A549 (cell line): ENCODE measurements at regions not wholly inside any gene's neighbourhood (a gene's known extent, or its start where the extent isn't known, plus 50 kb on each side); places are given as distances from the start of the nearest gene placed in this dataset.

Experiments used
- ATAC-seq, 2 experiments: fragments of 200-7000 bp in 1 of 2; fragments of >200 bp in 1 of 2; cut with Nextera tagmentation in 1 of 2; cut with Tn5 transposase in 1 of 2; 3 replicates each; pipeline versions ENCODE4 v1.8.0 to v1.9.1; 2018 to 2020; ENCODE audit warnings: mild to moderate bottlenecking in 1 of 2, moderate library complexity in 1 of 2
- CTCF ChIA-PET: fragments of 300-600 bp; sonication (Branson Sonifier 250); formaldehyde crosslinking; extraction: SDS; loops from one replicate; lab custom pipeline; 2021; ENCODE audit warnings: antibody characterized with exemption, inconsistent platforms; lab: Yijun Ruan, JAX
- POLR2A ChIA-PET: fragments of 350-600 bp; formaldehyde crosslinking; extraction: SDS; loops from one replicate; lab custom pipeline; 2021; ENCODE audit warnings: antibody characterized with exemption, inconsistent platforms; lab: Yijun Ruan, JAX
- DNase-seq, 2 experiments: peaks; one replicate each; pipeline versions ENCODE4 v3.0.0 to v3.0.0-alpha.2; 2011 to 2016; ENCODE audit warnings: low read depth in 1 of 2, low spot score in 1 of 2
- FAIRE-seq: peaks from 2 replicates; lab custom pipeline; 2011; peaks lifted over from hg19 to GRCh38; lab: Jason Lieb, UNC
- H3K27ac ChIP-seq, 2 experiments: fragments of >200 bp; sonication (Bioruptor Twin); formaldehyde crosslinking; 3 replicates each; pipeline ENCODE4 v1.5.1; 2016 to 2017
- H3K4me1 ChIP-seq: fragments of >200 bp; sonication (Bioruptor Twin); formaldehyde crosslinking; 3 replicates; pipeline ENCODE4 v1.6.1; 2016
- H3K4me2 ChIP-seq: fragments of >200 bp; sonication (Bioruptor Twin); formaldehyde crosslinking; 3 replicates; pipeline ENCODE4 v1.6.1; 2016
- H3K4me3 ChIP-seq: fragments of >200 bp; sonication (Bioruptor Twin); formaldehyde crosslinking; 3 replicates; pipeline ENCODE4 v1.5.1; 2016
- H3K9me3 ChIP-seq: fragments of >200 bp; sonication (Bioruptor Twin); formaldehyde crosslinking; 3 replicates; pipeline ENCODE4 v1.6.1; 2016
- BHLHE40 ChIP-seq: IDR thresholded peaks from 2 replicates; pipeline ENCODE4 v1.6.1; 2012; ENCODE audit warnings: low read depth, low read length, inconsistent platforms
- CEBPB ChIP-seq, 2 experiments: fragments of >200 bp in 1 of 2; sonication (Bioruptor Twin) in 1 of 2; formaldehyde crosslinking in 1 of 2; IDR thresholded peaks; 2 replicates each; pipeline ENCODE4 v1.6.1; 2012 to 2016
- CHD2 ChIP-seq: fragments of 150-350 bp; IDR thresholded peaks from 2 replicates; pipeline ENCODE4 v1.6.1; 2014; ENCODE audit warnings: low read length; ENCODE audit not compliant: partially characterized antibody
- EHF ChIP-seq: fragments of 250-450 bp; sonication (Bioruptor Pico); IDR thresholded peaks from 2 replicates; pipeline ENCODE4 v1.5.0; 2020; ENCODE audit warnings: mild to moderate bottlenecking
- FOSB ChIP-seq: fragments of 250-450 bp; sonication (Bioruptor Pico); IDR thresholded peaks from 2 replicates; pipeline ENCODE4 v1.5.0; 2020; ENCODE audit warnings: mild to moderate bottlenecking, moderate library complexity
- FOSL2 ChIP-seq, 2 experiments: fragments of 450-650 bp in 1 of 2; fragments of >200 bp in 1 of 2; sonication (Bioruptor Twin) in 1 of 2; formaldehyde crosslinking; IDR thresholded peaks; 2 replicates each; pipeline versions ENCODE4 v1.5.0 to v1.6.1; 2016 to 2020; ENCODE audit warnings: mild to moderate bottlenecking in 1 of 2, moderate library complexity in 1 of 2
- HDAC2 ChIP-seq: fragments of 200-600 bp; sonication (generic); IDR thresholded peaks from 2 replicates; pipeline ENCODE4 v1.6.1; 2016
- HOXB13 ChIP-seq: fragments of 250-450 bp; sonication (Bioruptor Pico); IDR thresholded peaks from 2 replicates; pipeline ENCODE4 v1.5.0; 2020; ENCODE audit warnings: low read depth, mild to moderate bottlenecking, moderate library complexity
- HOXB5 ChIP-seq: fragments of 250-450 bp; sonication (Bioruptor Pico); IDR thresholded peaks from 2 replicates; pipeline ENCODE4 v1.5.0; 2020; ENCODE audit warnings: mild to moderate bottlenecking, moderate library complexity
- JUN ChIP-seq, 2 experiments: fragments of >200 bp; sonication (Bioruptor Twin); formaldehyde crosslinking; IDR thresholded peaks; 2 replicates in 1 of 2; 3 replicates in 1 of 2; pipeline ENCODE4 v1.6.1; 2016 to 2017
- JUNB ChIP-seq: fragments of >200 bp; sonication (Bioruptor Twin); formaldehyde crosslinking; IDR thresholded peaks from 2 replicates; pipeline ENCODE4 v1.6.1; 2016
- MAFK ChIP-seq: fragments of 450-650 bp; IDR thresholded peaks from 2 replicates; pipeline ENCODE4 v1.6.1; 2014; ENCODE audit not compliant: partially characterized antibody
- MYC ChIP-seq: IDR thresholded peaks from 2 replicates; pipeline ENCODE4 v1.6.1; 2012; ENCODE audit warnings: mild to moderate bottlenecking, inconsistent platforms, low read length, improper control_type of control experiment, borderline replicate concordance
- NFE2L2 ChIP-seq: fragments of 150-350 bp; conservative IDR thresholded peaks from 2 replicates; pipeline ENCODE4 v1.6.1; 2014; ENCODE audit warnings: low read length
- NPAS2 ChIP-seq: fragments of 250-450 bp; sonication (Bioruptor Pico); IDR thresholded peaks from 2 replicates; pipeline ENCODE4 v1.8.0; 2022; ENCODE audit warnings: mild to moderate bottlenecking, moderate library complexity, borderline replicate concordance
- RNF2 ChIP-seq: fragments of 200-600 bp; sonication (generic); IDR thresholded peaks from 2 replicates; pipeline ENCODE4 v1.6.1; 2016; ENCODE audit warnings: low read depth, mild to moderate bottlenecking, antibody characterized with exemption, moderate library complexity, borderline replicate concordance
- SMC3 ChIP-seq: fragments of >200 bp; sonication (Bioruptor Twin); formaldehyde crosslinking; IDR thresholded peaks from 3 replicates; pipeline ENCODE4 v1.6.1; 2018; ENCODE audit warnings: inconsistent platforms
- SREBF2 ChIP-seq: fragments of 450-650 bp; IDR thresholded peaks from 2 replicates; pipeline ENCODE4 v1.6.1; 2014; ENCODE audit warnings: mild to moderate bottlenecking, moderate library complexity
- TFCP2L1 ChIP-seq: fragments of 250-450 bp; sonication (Bioruptor Pico); IDR thresholded peaks from 2 replicates; pipeline ENCODE4 v1.5.0; 2021; ENCODE audit warnings: mild to moderate bottlenecking
- TP53 ChIP-seq: fragments of 250-450 bp; sonication (Bioruptor Pico); IDR thresholded peaks from 2 replicates; pipeline ENCODE4 v1.5.0; 2021; ENCODE audit warnings: mild to moderate bottlenecking, moderate library complexity
- ZFP36 ChIP-seq: fragments of 450-650 bp; IDR thresholded peaks from 2 replicates; pipeline ENCODE4 v1.6.1; 2014; ENCODE audit warnings: borderline replicate concordance; ENCODE audit not compliant: partially characterized antibody
- WGBS: methylation state at CpG from one replicate; pipeline ENCODE4 v1.1.6; 2017; ENCODE audit errors: missing lambda C conversion rate; 5-methylcytosine and 5-hydroxymethylcytosine counted together
- TF ChIP-seq, protein P1 (sequence below): fragments of >200 bp; sonication (Bioruptor Twin); formaldehyde crosslinking; IDR thresholded peaks from 3 replicates; pipeline ENCODE4 v1.6.1; 2016
- TF ChIP-seq, protein P2 (sequence below): fragments of 150-350 bp; IDR thresholded peaks from 2 replicates; pipeline ENCODE4 v1.6.1; 2014; ENCODE audit warnings: low read depth, mild to moderate bottlenecking, low read length
- TF ChIP-seq, protein P3 (sequence below): fragments of >200 bp; sonication (Bioruptor Twin); formaldehyde crosslinking; IDR thresholded peaks from 2 replicates; pipeline ENCODE4 v1.6.1; 2016
- TF ChIP-seq, protein P4 (sequence below): fragments of 250-450 bp; sonication (Bioruptor Pico); IDR thresholded peaks from 2 replicates; pipeline ENCODE4 v1.5.0; 2020; ENCODE audit warnings: low read depth, mild to moderate bottlenecking, moderate library complexity

GRCh38 chr20:18929800-18930199 lies 116.2 kb downstream of the SCP2D1 start:
- DNase-seq (no peak), FAIRE-seq (no peak), ATAC-seq (no peak)
- H3K4me2 ChIP-seq = no peak overlapping the region
- ChIA-PET CTCF (no interaction called here), POLR2A (no interaction called here)
- H3K9me3 ChIP-seq = no peaks in the 10 kb centered on the region
- no peaks in the 10 kb centered on the region for H3K4me1 ChIP-seq
- TF ChIP-seq MAFK (no peak), FOSL2 (IDR thresholded peaks at IDR 0.05) (no peak), FOSL2 (CRISPR knock-in tag; IDR thresholded peaks at IDR 0.05) (no peak), CEBPB (IDR thresholded peaks at IDR 0.05) (no peak), NFE2L2 (no peak)
- TF ChIP-seq, protein P1, sequence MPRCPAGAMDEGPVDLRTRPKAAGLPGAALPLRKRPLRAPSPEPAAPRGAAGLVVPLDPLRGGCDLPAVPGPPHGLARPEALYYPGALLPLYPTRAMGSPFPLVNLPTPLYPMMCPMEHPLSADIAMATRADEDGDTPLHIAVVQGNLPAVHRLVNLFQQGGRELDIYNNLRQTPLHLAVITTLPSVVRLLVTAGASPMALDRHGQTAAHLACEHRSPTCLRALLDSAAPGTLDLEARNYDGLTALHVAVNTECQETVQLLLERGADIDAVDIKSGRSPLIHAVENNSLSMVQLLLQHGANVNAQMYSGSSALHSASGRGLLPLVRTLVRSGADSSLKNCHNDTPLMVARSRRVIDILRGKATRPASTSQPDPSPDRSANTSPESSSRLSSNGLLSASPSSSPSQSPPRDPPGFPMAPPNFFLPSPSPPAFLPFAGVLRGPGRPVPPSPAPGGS = no peak
- H3K4me3 ChIP-seq = no peak overlapping the region
- 38% methylated on average over 1 of the region's 1 CpG for WGBS
- H3K27ac ChIP-seq = no peak overlapping the region

DNA sequence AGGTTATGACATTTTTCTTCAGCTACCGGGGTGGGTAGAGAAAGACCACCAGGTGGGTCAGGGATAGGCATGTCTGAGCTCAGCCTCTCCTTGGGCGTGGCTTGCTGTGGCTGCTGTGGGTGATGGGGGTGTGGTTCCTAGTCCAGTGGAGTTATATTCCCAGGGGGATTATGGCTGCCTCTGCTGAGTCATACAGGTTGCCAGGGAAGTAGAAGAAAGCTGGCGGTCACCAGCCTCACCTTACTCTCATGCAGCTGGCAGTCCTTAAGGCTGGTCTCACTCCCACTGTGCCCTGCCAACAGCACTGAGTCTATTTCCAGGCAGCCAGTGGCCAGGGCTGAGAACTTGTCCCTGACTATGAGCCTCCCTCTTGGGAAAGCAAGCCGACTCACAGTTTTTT lies 130.0 kb downstream of the SCP2D1 start:
- Histone ChIP-seq H3K4me2 (no peak overlapping the region), H3K4me1 (no peaks in the 10 kb centered on the region; the same call in 2 of the 3 replicates), H3K27ac (no peak overlapping the region), H3K9me3 (no peaks in the 10 kb centered on the region), H3K4me3 (no peak overlapping the region)
- WGBS = 18% methylated on average over 4 of the region's 4 CpGs
- ATAC-seq = no peak
- no peak for FAIRE-seq
- ChIA-PET POLR2A (no interaction called here), CTCF (no interaction called here)
- DNase-seq = peak in 1 of 2 experiments; percentile 19
- no peak for TF ChIP-seq HOXB13 (CRISPR knock-in tag)
- TF ChIP-seq, protein P2, sequence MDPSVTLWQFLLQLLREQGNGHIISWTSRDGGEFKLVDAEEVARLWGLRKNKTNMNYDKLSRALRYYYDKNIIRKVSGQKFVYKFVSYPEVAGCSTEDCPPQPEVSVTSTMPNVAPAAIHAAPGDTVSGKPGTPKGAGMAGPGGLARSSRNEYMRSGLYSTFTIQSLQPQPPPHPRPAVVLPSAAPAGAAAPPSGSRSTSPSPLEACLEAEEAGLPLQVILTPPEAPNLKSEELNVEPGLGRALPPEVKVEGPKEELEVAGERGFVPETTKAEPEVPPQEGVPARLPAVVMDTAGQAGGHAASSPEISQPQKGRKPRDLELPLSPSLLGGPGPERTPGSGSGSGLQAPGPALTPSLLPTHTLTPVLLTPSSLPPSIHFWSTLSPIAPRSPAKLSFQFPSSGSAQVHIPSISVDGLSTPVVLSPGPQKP = no peak
- no peak for TF ChIP-seq JUN (IDR thresholded peaks at IDR 0.05)
- no peak for TF ChIP-seq HOXB5 (CRISPR knock-in tag)
- TF ChIP-seq BHLHE40 = no peak
- TF ChIP-seq FOSB (CRISPR knock-in tag) = no peak
- no peak for TF ChIP-seq MYC
- no peak for TF ChIP-seq CEBPB (IDR thresholded peaks at IDR 0.05)
- no peak for TF ChIP-seq RNF2
- no peak for TF ChIP-seq TFCP2L1
- TF ChIP-seq HDAC2 = no peak
- TF ChIP-seq SREBF2 = no peak
- TF ChIP-seq, protein P3, sequence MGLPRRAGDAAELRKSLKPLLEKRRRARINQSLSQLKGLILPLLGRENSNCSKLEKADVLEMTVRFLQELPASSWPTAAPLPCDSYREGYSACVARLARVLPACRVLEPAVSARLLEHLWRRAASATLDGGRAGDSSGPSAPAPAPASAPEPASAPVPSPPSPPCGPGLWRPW = no peak
- no peak for TF ChIP-seq SMC3
- TF ChIP-seq EHF (CRISPR knock-in tag) = no peak

DNA sequence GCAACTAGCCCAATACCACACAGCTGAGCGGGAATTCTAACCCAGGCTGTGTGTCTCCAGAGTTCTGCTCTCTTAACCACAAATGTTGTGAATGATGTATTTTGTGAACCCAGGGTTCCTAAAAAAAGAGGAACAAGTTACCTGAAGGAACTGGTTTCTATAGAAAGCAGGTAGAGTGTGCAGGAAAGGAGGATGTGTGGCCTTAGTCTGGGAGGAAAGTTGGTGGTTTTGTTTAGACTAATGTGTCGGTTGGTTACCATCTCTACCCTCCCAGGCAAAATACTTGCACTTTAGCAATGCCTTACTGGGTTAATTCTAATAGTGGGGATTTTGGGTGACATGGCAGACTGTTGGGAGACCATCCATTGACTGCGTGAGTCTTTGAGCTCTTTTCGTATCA lies 143.3 kb downstream of the SCP2D1 start:
- FAIRE-seq (no peak), DNase-seq (no peak), ATAC-seq (no peak)
- ChIA-PET CTCF (no interaction called here), POLR2A (no interaction called here)
- H3K9me3 ChIP-seq = peaks cover 3% of the 10 kb centered on the region; the same call in 1 of the 3 replicates
- H3K4me3 ChIP-seq = no peak overlapping the region
- WGBS = 12% methylated on average over 4 of the region's 4 CpGs
- TF ChIP-seq, protein P4, sequence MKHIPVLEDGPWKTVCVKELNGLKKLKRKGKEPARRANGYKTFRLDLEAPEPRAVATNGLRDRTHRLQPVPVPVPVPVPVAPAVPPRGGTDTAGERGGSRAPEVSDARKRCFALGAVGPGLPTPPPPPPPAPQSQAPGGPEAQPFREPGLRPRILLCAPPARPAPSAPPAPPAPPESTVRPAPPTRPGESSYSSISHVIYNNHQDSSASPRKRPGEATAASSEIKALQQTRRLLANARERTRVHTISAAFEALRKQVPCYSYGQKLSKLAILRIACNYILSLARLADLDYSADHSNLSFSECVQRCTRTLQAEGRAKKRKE = no peak
- TF ChIP-seq ZFP36 = no peak
- no peak for TF ChIP-seq NPAS2 (CRISPR knock-in tag)
- no peak for TF ChIP-seq TP53 (CRISPR knock-in tag)
- TF ChIP-seq JUNB = no peak
- TF ChIP-seq, protein P2 = no peak
- TF ChIP-seq, protein P3 = no peak
- no peak for TF ChIP-seq EHF (CRISPR knock-in tag)
- TF ChIP-seq SMC3 = no peak
- no peak for TF ChIP-seq CHD2
- H3K27ac ChIP-seq = no peak overlapping the region
- H3K4me1 ChIP-seq = no peaks in the 10 kb centered on the region
- H3K4me2 ChIP-seq = no peak overlapping the region
